Heart left ventricle (tissue), 16 donors: ENCODE measurements at regions not wholly inside any gene's neighbourhood (a gene's known extent, or its start where the extent isn't known, plus 50 kb on each side); places are given as distances from the start of the nearest gene placed in this dataset.

Experiments
- ATAC-seq, 4 donors: fragments of 200-7000 bp; cut with Tn5 transposase; one replicate each; pipeline ENCODE4 v1.9.1; 2020 to 2022; ENCODE audit warnings: moderate library complexity in 4 of 4, mild to moderate bottlenecking in 3 of 4, moderate number of reproducible peaks in 1 of 4
- DNase-seq, 5 donors: peaks; one replicate each; pipeline ENCODE4 v3.0.0-alpha.2; 2020
- H3K27ac ChIP-seq, 12 donors: fragments of 200-600 bp; sonication (generic) in 4 of 12; one replicate each; pipeline versions ENCODE4 v1.5.0 to v1.8.0; 2016 to 2022; ENCODE audit warnings: mild to moderate bottlenecking in 2 of 12
- H3K27me3 ChIP-seq, 9 donors: fragments of 200-600 bp; sonication (generic) in 2 of 9; one replicate each; pipeline versions ENCODE4 v1.5.1 to v1.8.0; 2016 to 2022; ENCODE audit warnings: mild to moderate bottlenecking in 3 of 9
- H3K36me3 ChIP-seq, 9 donors: fragments of 200-600 bp; sonication (generic) in 2 of 9; one replicate each; pipeline versions ENCODE4 v1.5.0 to v1.8.0; 2018 to 2022; ENCODE audit warnings: mild to moderate bottlenecking in 2 of 9
- H3K4me1 ChIP-seq, 12 donors: fragments of 200-600 bp; sonication (generic) in 4 of 12; one replicate each; pipeline versions ENCODE4 v1.5.0 to v1.8.0; 2016 to 2022; ENCODE audit warnings: mild to moderate bottlenecking in 3 of 12
- H3K4me3 ChIP-seq, 12 donors: fragments of 200-600 bp; sonication (generic) in 4 of 12; one replicate each; pipeline versions ENCODE4 v1.5.0 to v1.8.0; 2017 to 2022; ENCODE audit warnings: mild to moderate bottlenecking in 9 of 12, moderate library complexity in 4 of 12
- H3K9me3 ChIP-seq, 12 donors: fragments of 200-600 bp; sonication (generic) in 4 of 12; one replicate each; pipeline versions ENCODE4 v1.5.0 to v1.8.0; 2016 to 2022; ENCODE audit warnings: mild to moderate bottlenecking in 1 of 12
- CTCF ChIP-seq, 12 donors: fragments of 200-600 bp; sonication (generic) in 4 of 12; IDR thresholded peaks; one replicate each; pipeline versions ENCODE4 v1.5.0 to v1.8.0; 2018 to 2022; ENCODE audit warnings: antibody characterized with exemption in 12 of 12, mild to moderate bottlenecking in 5 of 12
- POLR2A ChIP-seq, 2 donors: fragments of 450-650 bp; IDR thresholded peaks; one replicate each; pipeline ENCODE4 v1.6.1; 2017; ENCODE audit warnings: antibody characterized with exemption in 2 of 2, mild to moderate bottlenecking in 2 of 2, moderate library complexity in 2 of 2
- WGBS, 4 donors: extraction: QIAGEN DNeasy Blood & Tissue Kit in 2 of 4; methylation state at CpG; one replicate each; pipeline versions ENCODE4 v1.1.5 to v1.1.7; 2013 to 2018; 5-methylcytosine and 5-hydroxymethylcytosine counted together
- intact Hi-C, 10 donors: fragments of 100-400 bp; cut with DNase I; formaldehyde crosslinking; loops; one replicate each; pipeline versions ENCODE4 v1.11.1 to v1.14.2; 2022
- donor health status: ischemic (EF 13 %, LVEDD 7.1; RV severe dilation, severe dysfunction).
- donor health status: healthy with polysubstance abuse.
- donor health status: DM: no; HTN: yes; CAD: no.
- donor health status: DM: no; HTN: no; CAD: no.
- donor health status: ischemic (EF 25% LVEDD 6.9; RV normal size, moderate dysfunction).
- donor health status: ischemic (EF 25% LVEDD 5.7; RV mildly dilated, moderate dysfunction).
- donor health status: healthy.
- donor health status: DM: yes; HTN: yes; CAD: no.
- donor health status: ischemic (EF 35%, LVEDD 5.7; RV mildly dilated, moderate dysfunction).
- donor health status: nonischemic (EF 11% LVEDD 7.7; RV severe dilation, severe dysfunction).
- donor health status: DM: yes; HTN: yes; CAD: no.
- donor health status: PGD.
- donor health status: ischemic (EF 29% LVEDD 5.4; RV normal size, mild dysfunction).
- donor health status: nonischemic (EF 23%, LVEDD 6.1; RV moderate dilation, normal function).

- WGBS, 4 donors, result 71 to 75% (median 74%) methylated on average over 1 of the region's 1 CpG
- intact Hi-C loops, result loop anchor here in 4 of 10 donors (10.0 kb wide), 2 partner anchors 158 to 368 kb away; no protein-coding TSS in a partner anchor
- no peaks in the 10 kb centered on the region for H3K9me3 ChIP-seq
- DNase-seq, result no peak
- H3K27ac ChIP-seq, result no peak overlapping the region
- H3K36me3 ChIP-seq, result no peaks in the 10 kb centered on the region
- no peak overlapping the region for H3K4me3 ChIP-seq
- no peaks in the 10 kb centered on the region for H3K27me3 ChIP-seq
- TF ChIP-seq CTCF (IDR thresholded peaks at IDR 0.05) (no peak), POLR2A (IDR thresholded peaks at IDR 0.05) (no peak)
- H3K4me1 ChIP-seq, result no peaks in the 10 kb centered on the region
- no peak for ATAC-seq
Observed at GRCh38 chr18:64402636-64403035, 253.7 kb upstream of the LINC00305 start.

GRCh38 chr18:64401268-64402060, 252.6 kb upstream of the LINC00305 start:
- Histone ChIP-seq H3K27me3 (no peaks in the 10 kb centered on the region), H3K4me1 (no peaks in the 10 kb centered on the region), H3K27ac (no peak overlapping the region), H3K4me3 (no peak overlapping the region), H3K36me3 (no peaks in the 10 kb centered on the region), H3K9me3 (no peaks in the 10 kb centered on the region)
- 85 to 89% (median 88%) methylated on average over 1 of the region's 1 CpG for WGBS, 4 donors
- TF ChIP-seq POLR2A (IDR thresholded peaks at IDR 0.05), result no peak
- no peak for TF ChIP-seq CTCF (IDR thresholded peaks at IDR 0.05)
- ATAC-seq, result no peak
- no peak for DNase-seq
- intact Hi-C loops, result loop anchor here in 4 of 10 donors (10.0 kb wide), 2 partner anchors 157 to 367 kb away; no protein-coding TSS in a partner anchor

DNA sequence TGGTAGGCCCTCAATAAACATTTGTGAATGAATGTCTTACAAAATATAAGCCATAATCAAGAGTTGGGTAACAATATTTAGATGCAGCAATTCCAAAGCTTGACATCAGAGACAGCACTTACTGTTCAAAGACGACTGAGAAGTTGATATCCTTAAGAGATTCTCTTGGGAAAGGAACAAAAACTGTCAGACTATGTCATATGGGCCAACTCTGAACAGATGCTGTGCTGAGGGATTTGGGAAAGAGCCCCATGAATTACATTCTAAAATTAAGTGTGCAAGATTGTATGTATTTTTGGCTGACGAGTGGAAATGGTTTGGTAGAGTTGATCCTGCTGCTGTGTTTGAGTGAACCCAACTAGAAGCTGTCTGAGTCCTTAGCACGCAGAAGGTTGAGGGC, 250.7 kb upstream of the LINC00305 start:
- Histone ChIP-seq H3K9me3 (no peaks in the 10 kb centered on the region), H3K27ac (no peak overlapping the region), H3K4me3 (no peak overlapping the region), H3K4me1 (no peaks in the 10 kb centered on the region), H3K36me3 (no peaks in the 10 kb centered on the region), H3K27me3 (no peaks in the 10 kb centered on the region)
- no peak for TF ChIP-seq CTCF (IDR thresholded peaks at IDR 0.05)
- TF ChIP-seq POLR2A (IDR thresholded peaks at IDR 0.05), result no peak
- WGBS, 4 donors, result 72 to 81% (median 73%) methylated on average over 3 of the region's 3 CpGs
- DNase-seq (no peak), ATAC-seq (no peak)
- intact Hi-C loops, result no loop called here

GRCh38 chr18:64398320-64398719, 249.4 kb upstream of the LINC00305 start:
- ATAC-seq, result no peak
- Histone ChIP-seq H3K36me3 (no peaks in the 10 kb centered on the region), H3K9me3 (no peaks in the 10 kb centered on the region), H3K27me3 (no peaks in the 10 kb centered on the region), H3K27ac (no peak overlapping the region), H3K4me1 (no peaks in the 10 kb centered on the region), H3K4me3 (no peak overlapping the region)
- intact Hi-C loops, result no loop called here
- DNase-seq, result no peak
- 69 to 88% (median 82%) methylated on average over 1 of the region's 1 CpG for WGBS, 4 donors
- TF ChIP-seq CTCF (IDR thresholded peaks at IDR 0.05), result no peak
- no peak for TF ChIP-seq POLR2A (IDR thresholded peaks at IDR 0.05)
